ENCODE measurements at regions not wholly inside any gene's neighbourhood (a gene's known extent, or its start where the extent isn't known, plus 50 kb on each side); places are given as distances from the start of the nearest gene placed in this dataset.

GRCh38 chr2:84084856-84085255 is 374.2 kb downstream of the SUCLG1 start:
- H3K4me3 ChIP-seq (ENCODE audit: low read depth, low read length, poor library complexity, severe bottlenecking): no peak overlapping the region

GRCh38 chr2:84083984-84084383 is 375.1 kb downstream of the SUCLG1 start:
- no peak for DNase-seq (ENCODE audit: low spot score)
- Histone ChIP-seq H3K4me3 (ENCODE audit: low read depth, low read length, poor library complexity, severe bottlenecking) (no peak overlapping the region), H3K27ac (ENCODE audit: low read depth, low read length, poor library complexity, severe bottlenecking) (no peak overlapping the region), H3K9me3 (ENCODE audit: low read depth, low read length, poor library complexity, severe bottlenecking) (no peaks in the 10 kb centered on the region), H3K27me3 (replicated peaks; ENCODE audit: insufficient read depth, low read depth, low read length, poor library complexity) (peaks cover 3% of the 10 kb centered on the region), H3K4me1 (ENCODE audit: insufficient read depth, low read length, poor library complexity, severe bottlenecking) (no peaks in the 10 kb centered on the region), H3K36me3 (ENCODE audit: insufficient read depth, low read length, poor library complexity, severe bottlenecking) (no peaks in the 10 kb centered on the region)
- intact Hi-C loops (cut with micrococcal nuclease; ENCODE audit: unreplicated experiment): no loop called here
- CTCF ChIA-PET: no interaction called here
- TF ChIP-seq CTCF (conservative IDR thresholded peaks at IDR 0.05; ENCODE audit: low read depth, low read length): no peak
- no peak for TF ChIP-seq EZH2 (IDR thresholded peaks at IDR 0.05; ENCODE audit: borderline replicate concordance, low read depth, low read length, poor library complexity, severe bottlenecking)
- no TSS peak for BruUV-seq (replicated peaks)
- POLR2A ChIA-PET (ENCODE audit: low non-redundant PET): no interaction called here

More at GRCh38 chr2:84084856-84085255, 374.2 kb downstream of the SUCLG1 start:
- no TSS peak for BruUV-seq (replicated peaks)
- CTCF ChIA-PET: no interaction called here
- H3K4me1 ChIP-seq (ENCODE audit: insufficient read depth, low read length, poor library complexity, severe bottlenecking): no peaks in the 10 kb centered on the region
- no peaks in the 10 kb centered on the region for H3K36me3 ChIP-seq (ENCODE audit: insufficient read depth, low read length, poor library complexity, severe bottlenecking)
- peaks cover 3% of the 10 kb centered on the region for H3K27me3 ChIP-seq (replicated peaks; ENCODE audit: insufficient read depth, low read depth, low read length, poor library complexity)
- H3K27ac ChIP-seq (ENCODE audit: low read depth, low read length, poor library complexity, severe bottlenecking): no peak overlapping the region
- no peak for TF ChIP-seq EZH2 (IDR thresholded peaks at IDR 0.05; ENCODE audit: borderline replicate concordance, low read depth, low read length, poor library complexity, severe bottlenecking)
- no peak for TF ChIP-seq CTCF (conservative IDR thresholded peaks at IDR 0.05; ENCODE audit: low read depth, low read length)
- intact Hi-C loops (cut with micrococcal nuclease; ENCODE audit: unreplicated experiment): no loop called here
- POLR2A ChIA-PET (ENCODE audit: low non-redundant PET): no interaction called here
- no peak for DNase-seq (ENCODE audit: low spot score)
- no peaks in the 10 kb centered on the region for H3K9me3 ChIP-seq (ENCODE audit: low read depth, low read length, poor library complexity, severe bottlenecking)

- Histone ChIP-seq H3K4me1 (ENCODE audit: insufficient read depth, low read length, poor library complexity, severe bottlenecking) (no peaks in the 10 kb centered on the region), H3K4me3 (ENCODE audit: low read depth, low read length, poor library complexity, severe bottlenecking) (no peak overlapping the region), H3K36me3 (ENCODE audit: insufficient read depth, low read length, poor library complexity, severe bottlenecking) (no peaks in the 10 kb centered on the region), H3K9me3 (ENCODE audit: low read depth, low read length, poor library complexity, severe bottlenecking) (no peaks in the 10 kb centered on the region), H3K27me3 (replicated peaks; ENCODE audit: insufficient read depth, low read depth, low read length, poor library complexity) (no peaks in the 10 kb centered on the region), H3K27ac (ENCODE audit: low read depth, low read length, poor library complexity, severe bottlenecking) (no peak overlapping the region)
- TF ChIP-seq CTCF (conservative IDR thresholded peaks at IDR 0.05; ENCODE audit: low read depth, low read length) (no peak), EZH2 (IDR thresholded peaks at IDR 0.05; ENCODE audit: borderline replicate concordance, low read depth, low read length, poor library complexity, severe bottlenecking) (no peak)
- BruUV-seq (replicated peaks): no TSS peak
- POLR2A ChIA-PET (ENCODE audit: low non-redundant PET): no interaction called here
- intact Hi-C loops (cut with micrococcal nuclease; ENCODE audit: unreplicated experiment): no loop called here
- no peak for DNase-seq (ENCODE audit: low spot score)
- CTCF ChIA-PET: no interaction called here
Observed at GRCh38 chr2:84078471-84078870, 380.6 kb downstream of the SUCLG1 start.

Measured in A673 (cell line).